WTC11 (cell line): ENCODE measurements at regions not wholly inside any gene's neighbourhood (a gene's known extent, or its start where the extent isn't known, plus 50 kb on each side); places are given as distances from the start of the nearest gene placed in this dataset.
"Not testable (repeated sequence)": the region's sequence is repeated elsewhere in the genome, so short reads cannot be mapped to it uniquely, and the experiment has no call there.

Experiments
- ATAC-seq: fragments of 200-7000 bp; cut with Tn5 transposase; 2 replicates; pipeline ENCODE4 v1.10.0; 2021; ENCODE audit warnings: mild to moderate bottlenecking, moderate library complexity
- CTCF ChIA-PET: fragments of 300-600 bp; sonication (Branson Sonifier 250); formaldehyde crosslinking; loops from one replicate; lab custom pipeline; 2021; ENCODE audit warnings: antibody characterized with exemption; lab: Charles Lee
- POLR2A ChIA-PET: fragments of 350-600 bp; sonication (Branson Sonifier 250); formaldehyde crosslinking; loops from one replicate; lab custom pipeline; 2021; ENCODE audit warnings: antibody characterized with exemption; lab: Charles Lee
- DNase-seq: peaks from one replicate; pipeline ENCODE4 v3.0.0; 2021; ENCODE audit warnings: low spot score
- H3K27ac Mint-ChIP-seq: 2 replicates; pipeline ENCODE4 v1.8.0; 2021; ENCODE audit warnings: mixed read lengths
- H3K27me3 Mint-ChIP-seq: 2 replicates; pipeline ENCODE4 v1.8.0; 2021; ENCODE audit warnings: low read depth, mild to moderate bottlenecking, moderate library complexity, mixed read lengths
- H3K36me3 Mint-ChIP-seq: 2 replicates; pipeline ENCODE4 v1.8.0; 2021; ENCODE audit warnings: mixed read lengths
- H3K4me1 Mint-ChIP-seq: 2 replicates; pipeline ENCODE4 v1.8.0; 2022; ENCODE audit warnings: mixed read lengths
- H3K4me3 Mint-ChIP-seq: 2 replicates; pipeline ENCODE4 v1.8.0; 2021; ENCODE audit warnings: mild to moderate bottlenecking, moderate library complexity, mixed read lengths
- H3K9me3 Mint-ChIP-seq: 2 replicates; pipeline ENCODE4 v1.8.0; 2021; ENCODE audit warnings: mixed read lengths
- CBFB ChIP-seq: sonication (generic); formaldehyde crosslinking; IDR thresholded peaks from 2 replicates; pipeline ENCODE4 v1.8.1; 2022; ENCODE audit warnings: mild to moderate bottlenecking, low read depth, missing genetic modification reagents
- CREB1 ChIP-seq: sonication (generic); formaldehyde crosslinking; IDR thresholded peaks from 2 replicates; pipeline ENCODE4 v1.8.0; 2023; ENCODE audit warnings: mild to moderate bottlenecking, missing genetic modification reagents
- E2F5 ChIP-seq: sonication (generic); formaldehyde crosslinking; IDR thresholded peaks from 2 replicates; pipeline ENCODE4 v1.8.1; 2022; ENCODE audit warnings: mild to moderate bottlenecking, moderate library complexity, missing genetic modification reagents
- ESRRA ChIP-seq: sonication (generic); formaldehyde crosslinking; IDR thresholded peaks from 2 replicates; pipeline ENCODE4 v1.8.1; 2022; ENCODE audit warnings: mild to moderate bottlenecking, missing genetic modification reagents, borderline replicate concordance
- GTF2I ChIP-seq: fragments of 250-450 bp; sonication (Bioruptor Pico); conservative IDR thresholded peaks from 2 replicates; pipeline ENCODE4 v1.4.0; 2021; ENCODE audit warnings: mild to moderate bottlenecking
- IRF2 ChIP-seq: sonication (generic); formaldehyde crosslinking; IDR thresholded peaks from 2 replicates; pipeline ENCODE4 v1.8.0; 2022; ENCODE audit warnings: low read depth, missing genetic modification reagents, borderline replicate concordance
- NFE2L1 ChIP-seq: sonication (generic); formaldehyde crosslinking; IDR thresholded peaks from 2 replicates; pipeline ENCODE4 v1.8.1; 2023; ENCODE audit warnings: missing genetic modification reagents
- NR2C2 ChIP-seq: sonication (generic); formaldehyde crosslinking; IDR thresholded peaks from 2 replicates; pipeline ENCODE4 v1.8.0; 2022; ENCODE audit warnings: mild to moderate bottlenecking, missing genetic modification reagents
- OVOL2 ChIP-seq: fragments of 250-450 bp; sonication (Bioruptor Pico); IDR thresholded peaks from 2 replicates; pipeline ENCODE4 v1.9.0; 2021; ENCODE audit warnings: mild to moderate bottlenecking, borderline replicate concordance
- RORB ChIP-seq: fragments of 250-450 bp; sonication (Bioruptor Pico); IDR thresholded peaks from 2 replicates; pipeline ENCODE4 v1.9.0; 2021; ENCODE audit warnings: mild to moderate bottlenecking
- TCF7 ChIP-seq: sonication (generic); formaldehyde crosslinking; IDR thresholded peaks from 2 replicates; pipeline ENCODE4 v1.8.0; 2022; ENCODE audit warnings: mild to moderate bottlenecking, low read depth, missing genetic modification reagents, moderate library complexity
- TEAD1 ChIP-seq: sonication (generic); formaldehyde crosslinking; IDR thresholded peaks from 2 replicates; pipeline ENCODE4 v1.8.0; 2022; ENCODE audit warnings: mild to moderate bottlenecking, missing genetic modification reagents
- TP53 ChIP-seq: sonication (generic); formaldehyde crosslinking; IDR thresholded peaks from 2 replicates; pipeline ENCODE4 v1.8.1; 2023; ENCODE audit warnings: mild to moderate bottlenecking, missing genetic modification reagents
- ZMAT4 ChIP-seq: fragments of 250-450 bp; sonication (Bioruptor Pico); IDR thresholded peaks from 2 replicates; pipeline ENCODE4 v1.9.0; 2021; ENCODE audit warnings: mild to moderate bottlenecking
- ZNF138 ChIP-seq: sonication (generic); formaldehyde crosslinking; conservative IDR thresholded peaks from 2 replicates; pipeline ENCODE4 v1.8.1; 2022; ENCODE audit warnings: mild to moderate bottlenecking, moderate library complexity, missing genetic modification reagents
- ZNF671 ChIP-seq: fragments of 250-450 bp; sonication (Bioruptor Pico); IDR thresholded peaks from 2 replicates; pipeline ENCODE4 v1.8.0; 2021; ENCODE audit warnings: mild to moderate bottlenecking
- TF ChIP-seq, protein P1 (sequence below): sonication (generic); formaldehyde crosslinking; IDR thresholded peaks from 2 replicates; pipeline ENCODE4 v1.8.1; 2023; ENCODE audit warnings: mild to moderate bottlenecking, moderate library complexity, missing genetic modification reagents
- TF ChIP-seq, protein P2 (sequence below): fragments of 250-450 bp; sonication (Bioruptor Pico); IDR thresholded peaks from 2 replicates; pipeline ENCODE4 v1.8.0; 2021; ENCODE audit warnings: mild to moderate bottlenecking
- TF ChIP-seq, protein P3 (sequence below): fragments of 250-450 bp; sonication (Bioruptor Pico); IDR thresholded peaks from 2 replicates; pipeline ENCODE4 v1.9.0; 2021; ENCODE audit warnings: mild to moderate bottlenecking, borderline replicate concordance

DNA sequence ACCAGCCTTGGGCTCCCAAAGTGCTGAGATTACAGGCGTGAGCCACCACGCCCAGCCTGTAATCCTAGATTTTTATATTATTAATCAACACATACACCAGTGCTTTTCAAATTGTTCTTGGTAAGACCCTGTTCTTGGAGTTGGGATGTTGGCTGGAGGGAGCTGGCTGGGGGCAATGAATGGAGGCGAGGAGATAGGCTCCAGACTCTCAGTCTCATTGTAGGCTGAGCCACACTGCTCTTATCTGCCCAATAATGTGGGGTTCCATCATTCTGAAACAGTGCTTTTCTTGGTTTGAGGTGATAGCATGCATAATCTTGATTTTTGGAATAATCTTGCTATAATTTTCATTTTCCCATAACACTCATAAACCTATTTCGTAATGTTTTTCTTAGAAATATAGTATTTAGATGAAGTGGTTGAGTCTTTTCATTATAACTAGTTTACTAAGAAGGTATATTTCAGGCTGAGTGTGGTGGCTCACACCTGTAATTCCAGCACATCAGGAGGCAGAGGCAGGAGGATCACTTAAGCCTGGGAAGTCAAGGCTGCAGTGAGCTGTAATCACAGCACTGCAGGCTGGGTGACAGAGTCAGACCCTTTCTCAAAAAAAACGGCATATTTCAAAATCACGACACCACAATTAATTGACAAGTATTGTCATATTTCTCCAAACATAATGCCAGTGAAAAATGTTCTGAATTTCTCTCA is 65.1 kb upstream of the LYZL2 start (continued):
- TF ChIP-seq, protein P1, sequence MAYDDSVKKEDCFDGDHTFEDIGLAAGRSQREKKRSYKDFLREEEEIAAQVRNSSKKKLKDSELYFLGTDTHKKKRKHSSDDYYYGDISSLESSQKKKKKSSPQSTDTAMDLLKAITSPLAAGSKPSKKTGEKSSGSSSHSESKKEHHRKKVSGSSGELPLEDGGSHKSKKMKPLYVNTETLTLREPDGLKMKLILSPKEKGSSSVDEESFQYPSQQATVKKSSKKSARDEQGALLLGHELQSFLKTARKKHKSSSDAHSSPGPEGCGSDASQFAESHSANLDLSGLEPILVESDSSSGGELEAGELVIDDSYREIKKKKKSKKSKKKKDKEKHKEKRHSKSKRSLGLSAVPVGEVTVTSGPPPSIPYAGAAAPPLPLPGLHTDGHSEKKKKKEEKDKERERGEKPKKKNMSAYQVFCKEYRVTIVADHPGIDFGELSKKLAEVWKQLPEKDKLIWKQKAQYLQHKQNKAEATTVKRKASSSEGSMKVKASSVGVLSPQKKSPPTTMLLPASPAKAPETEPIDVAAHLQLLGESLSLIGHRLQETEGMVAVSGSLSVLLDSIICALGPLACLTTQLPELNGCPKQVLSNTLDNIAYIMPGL (CRISPR knock-in tag): no peak
- TF ChIP-seq ESRRA (CRISPR knock-in tag): no peak
- TF ChIP-seq, protein P2, sequence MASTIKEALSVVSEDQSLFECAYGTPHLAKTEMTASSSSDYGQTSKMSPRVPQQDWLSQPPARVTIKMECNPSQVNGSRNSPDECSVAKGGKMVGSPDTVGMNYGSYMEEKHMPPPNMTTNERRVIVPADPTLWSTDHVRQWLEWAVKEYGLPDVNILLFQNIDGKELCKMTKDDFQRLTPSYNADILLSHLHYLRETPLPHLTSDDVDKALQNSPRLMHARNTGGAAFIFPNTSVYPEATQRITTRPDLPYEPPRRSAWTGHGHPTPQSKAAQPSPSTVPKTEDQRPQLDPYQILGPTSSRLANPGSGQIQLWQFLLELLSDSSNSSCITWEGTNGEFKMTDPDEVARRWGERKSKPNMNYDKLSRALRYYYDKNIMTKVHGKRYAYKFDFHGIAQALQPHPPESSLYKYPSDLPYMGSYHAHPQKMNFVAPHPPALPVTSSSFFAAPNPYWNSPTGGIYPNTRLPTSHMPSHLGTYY (CRISPR knock-in tag): no peak
- no peak for TF ChIP-seq TEAD1 (CRISPR knock-in tag)

DNA sequence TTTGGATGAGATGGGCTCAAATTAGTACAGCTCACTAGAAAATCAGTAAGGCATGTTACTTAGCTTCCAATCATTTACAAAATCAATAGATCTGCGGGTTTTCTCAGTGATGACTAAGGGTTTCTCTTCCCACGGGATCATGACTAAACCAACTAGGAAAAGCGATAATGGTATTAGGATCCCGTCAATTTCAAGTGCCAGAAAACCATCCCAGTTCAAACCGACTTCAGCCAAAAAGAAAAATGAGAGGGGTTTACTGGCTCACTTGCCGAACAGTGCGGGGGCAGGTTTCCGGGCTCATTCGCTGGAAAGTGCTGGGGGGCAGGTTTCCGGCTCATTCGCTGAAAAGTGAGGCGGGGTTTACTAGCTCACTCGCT is 62.1 kb upstream of the LYZL2 start:
- TF ChIP-seq CREB1 (CRISPR knock-in tag) (no peak), ZNF138 (no peak), ZMAT4 (CRISPR knock-in tag) (no peak), NR2C2 (CRISPR knock-in tag) (no peak), GTF2I (CRISPR knock-in tag) (no peak), ZNF671 (CRISPR knock-in tag) (no peak), E2F5 (CRISPR knock-in tag) (no peak), OVOL2 (CRISPR knock-in tag) (no peak), NFE2L1 (CRISPR knock-in tag) (no peak), CBFB (CRISPR knock-in tag) (no peak), TP53 (CRISPR knock-in tag) (no peak), TCF7 (CRISPR knock-in tag) (no peak), RORB (CRISPR knock-in tag) (no peak), IRF2 (no peak)
- TF ChIP-seq, protein P3, sequence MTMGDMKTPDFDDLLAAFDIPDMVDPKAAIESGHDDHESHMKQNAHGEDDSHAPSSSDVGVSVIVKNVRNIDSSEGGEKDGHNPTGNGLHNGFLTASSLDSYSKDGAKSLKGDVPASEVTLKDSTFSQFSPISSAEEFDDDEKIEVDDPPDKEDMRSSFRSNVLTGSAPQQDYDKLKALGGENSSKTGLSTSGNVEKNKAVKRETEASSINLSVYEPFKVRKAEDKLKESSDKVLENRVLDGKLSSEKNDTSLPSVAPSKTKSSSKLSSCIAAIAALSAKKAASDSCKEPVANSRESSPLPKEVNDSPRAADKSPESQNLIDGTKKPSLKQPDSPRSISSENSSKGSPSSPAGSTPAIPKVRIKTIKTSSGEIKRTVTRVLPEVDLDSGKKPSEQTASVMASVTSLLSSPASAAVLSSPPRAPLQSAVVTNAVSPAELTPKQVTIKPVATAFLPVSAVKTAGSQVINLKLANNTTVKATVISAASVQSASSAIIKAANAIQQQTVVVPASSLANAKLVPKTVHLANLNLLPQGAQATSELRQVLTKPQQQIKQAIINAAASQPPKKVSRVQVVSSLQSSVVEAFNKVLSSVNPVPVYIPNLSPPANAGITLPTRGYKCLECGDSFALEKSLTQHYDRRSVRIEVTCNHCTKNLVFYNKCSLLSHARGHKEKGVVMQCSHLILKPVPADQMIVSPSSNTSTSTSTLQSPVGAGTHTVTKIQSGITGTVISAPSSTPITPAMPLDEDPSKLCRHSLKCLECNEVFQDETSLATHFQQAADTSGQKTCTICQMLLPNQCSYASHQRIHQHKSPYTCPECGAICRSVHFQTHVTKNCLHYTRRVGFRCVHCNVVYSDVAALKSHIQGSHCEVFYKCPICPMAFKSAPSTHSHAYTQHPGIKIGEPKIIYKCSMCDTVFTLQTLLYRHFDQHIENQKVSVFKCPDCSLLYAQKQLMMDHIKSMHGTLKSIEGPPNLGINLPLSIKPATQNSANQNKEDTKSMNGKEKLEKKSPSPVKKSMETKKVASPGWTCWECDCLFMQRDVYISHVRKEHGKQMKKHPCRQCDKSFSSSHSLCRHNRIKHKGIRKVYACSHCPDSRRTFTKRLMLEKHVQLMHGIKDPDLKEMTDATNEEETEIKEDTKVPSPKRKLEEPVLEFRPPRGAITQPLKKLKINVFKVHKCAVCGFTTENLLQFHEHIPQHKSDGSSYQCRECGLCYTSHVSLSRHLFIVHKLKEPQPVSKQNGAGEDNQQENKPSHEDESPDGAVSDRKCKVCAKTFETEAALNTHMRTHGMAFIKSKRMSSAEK (CRISPR knock-in tag): no peak
- ChIA-PET CTCF (interaction anchor here (1.7 to 2.0 kb wide), 2 partner anchors 18 to 21 kb away, joined by 4 to 6 read pairs; no protein-coding TSS in a partner anchor), POLR2A (no interaction called here)
- Mint-ChIP-seq H3K4me3 (no peak overlapping the region), H3K27ac (no peak overlapping the region), H3K9me3 (no peaks in the 10 kb centered on the region), H3K27me3 (no peaks in the 10 kb centered on the region), H3K36me3 (no peaks in the 10 kb centered on the region), H3K4me1 (peaks cover 34% of the 10 kb centered on the region)
- no peak for ATAC-seq
- no peak for DNase-seq

DNA sequence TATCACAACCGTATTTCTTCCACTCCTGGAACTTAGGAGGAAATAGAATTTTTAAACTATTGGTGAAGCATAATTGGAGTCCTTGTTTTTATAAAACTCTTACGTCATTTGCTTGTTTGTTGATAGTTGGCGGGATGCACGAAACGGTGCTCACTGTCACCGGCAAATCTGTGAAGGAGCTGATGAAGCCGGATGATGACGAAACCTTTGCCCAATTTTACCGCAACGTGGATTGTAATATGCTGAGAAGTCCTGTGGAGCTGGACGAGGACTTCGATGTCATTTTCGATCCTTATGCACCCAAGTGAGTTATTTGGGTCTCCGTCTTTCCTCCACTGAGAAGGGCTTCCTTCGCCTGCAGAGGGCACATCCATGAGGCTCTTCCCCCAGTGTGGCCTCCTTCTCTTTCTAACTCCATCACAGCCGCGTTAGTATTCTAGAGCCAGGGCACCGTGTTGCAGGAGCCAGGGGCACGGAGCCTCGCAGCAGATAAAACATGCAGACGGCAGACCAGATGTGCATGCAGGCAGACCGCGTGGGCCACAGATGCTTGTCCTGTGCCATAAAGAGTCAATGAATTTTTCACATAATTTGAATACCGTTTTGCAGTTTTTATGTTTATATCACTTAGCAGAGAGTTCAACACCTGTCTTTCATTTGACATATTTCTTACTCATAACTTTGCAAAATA is 61.5 kb upstream of the LYZL2 start:
- H3K9me3 Mint-ChIP-seq, DNase-seq, POLR2A ChIA-PET, H3K27me3 Mint-ChIP-seq, H3K4me3 Mint-ChIP-seq, ATAC-seq, H3K36me3 Mint-ChIP-seq, H3K27ac Mint-ChIP-seq: not testable (repeated sequence)
- peaks cover 32% of the 10 kb centered on the region for H3K4me1 Mint-ChIP-seq
- CTCF ChIA-PET: interaction anchor here (2.0 kb wide), 1 partner anchor 18 kb away, joined by 6 read pairs; no protein-coding TSS in a partner anchor
